Fibroblast of lung (primary cell): ENCODE measurements at regions not wholly inside any gene's neighbourhood (a gene's known extent, or its start where the extent isn't known, plus 50 kb on each side); places are given as distances from the start of the nearest gene placed in this dataset.

Experiments used
- CTCF ChIP-seq, 2 donors: IDR thresholded peaks in 1 of 2; conservative IDR thresholded peaks in 1 of 2; 1 replicate in 1 of 2; 2 replicates in 1 of 2; pipeline ENCODE4 v1.5.1; 2011 to 2012; ENCODE audit warnings: low read length in 2 of 2, control low read depth in 1 of 2, inconsistent platforms in 1 of 2, low read depth in 1 of 2, mild to moderate bottlenecking in 1 of 2
- EZH2 ChIP-seq: IDR thresholded peaks from 2 replicates; pipeline ENCODE4 v1.5.1; 2012; ENCODE audit warnings: low read length, control low read depth, mild to moderate bottlenecking; ENCODE audit errors: missing control alignments

DNA sequence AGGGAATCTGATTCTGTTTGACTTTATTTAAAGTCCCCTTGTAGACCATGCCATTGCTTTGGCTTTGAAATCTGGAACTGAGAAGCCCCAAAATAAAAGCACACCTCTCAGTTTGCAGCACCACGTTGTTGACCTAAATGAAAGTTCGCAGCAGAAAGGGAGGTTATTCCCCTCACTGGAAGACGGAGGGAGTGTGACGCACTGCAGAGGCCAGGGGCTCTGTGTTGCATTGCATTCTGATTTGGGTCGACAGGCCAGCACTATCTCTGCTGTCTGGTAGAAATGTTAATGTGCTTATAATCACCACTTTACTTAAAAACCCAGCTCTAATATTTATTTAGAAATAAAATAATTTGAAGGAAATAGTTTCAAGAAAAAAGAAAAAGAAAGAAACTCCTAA is 675.2 kb upstream of the NR5A2 start:
- TF ChIP-seq EZH2: no peak
- no peak for TF ChIP-seq CTCF (conservative IDR thresholded peaks at IDR 0.05 in 1 of 2, IDR thresholded peaks at IDR 0.05 in 1 of 2; ENCODE audit: low read depth in 1 of 2, low read length in 2 of 2)
